SK-N-MC (cell line): ENCODE measurements at regions not wholly inside any gene's neighbourhood (a gene's known extent, or its start where the extent isn't known, plus 50 kb on each side); places are given as distances from the start of the nearest gene placed in this dataset.

Experiments
- EZH2 ChIP-seq: fragments of 200-600 bp; sonication (generic); IDR thresholded peaks from one replicate; pipeline ENCODE4 v1.6.1; 2017; ENCODE audit warnings: antibody characterized with exemption
- FOXP2 ChIP-seq: optimal IDR thresholded peaks from 2 replicates; pipeline ENCODE3; 2011; ENCODE audit warnings: mild to moderate bottlenecking, moderate library complexity; ENCODE audit not compliant: insufficient read depth; ENCODE audit errors: extremely low read length, control extremely low read depth
- POLR2AphosphoS5 ChIP-seq: IDR thresholded peaks from 2 replicates; pipeline ENCODE4 v1.6.1; 2012; ENCODE audit warnings: mild to moderate bottlenecking, low read depth, low read length, borderline replicate concordance

DNA sequence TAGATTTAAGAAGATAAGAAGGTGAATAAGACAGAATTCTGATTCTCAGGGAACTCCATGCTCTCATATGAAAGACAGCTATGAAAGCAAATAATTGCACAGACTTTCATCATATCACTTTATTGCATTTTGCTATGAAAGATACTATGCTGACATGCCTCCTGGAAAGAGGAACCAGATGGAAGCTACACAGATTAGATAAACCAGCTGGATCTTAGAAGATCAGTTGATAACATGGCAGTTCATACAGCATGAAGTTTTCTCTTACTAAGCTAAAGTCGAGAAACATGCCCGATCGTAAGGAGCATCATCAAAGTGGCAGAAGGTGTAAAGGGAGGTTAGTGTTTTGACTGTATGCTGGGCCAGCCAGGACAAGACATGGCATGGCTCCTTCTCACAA is 112.5 kb upstream of the DPP6 start:
- no peak for TF ChIP-seq POLR2AphosphoS5
- no peak for TF ChIP-seq EZH2
- TF ChIP-seq FOXP2 = no peak
